ENCODE measurements at regions not wholly inside any gene's neighbourhood (a gene's known extent, or its start where the extent isn't known, plus 50 kb on each side); places are given as distances from the start of the nearest gene placed in this dataset.

GRCh38 chr4:24476282-24476681 lies 108.1 kb downstream of the DHX15 start:
- DNase-seq (ENCODE audit: extremely low read depth, low read depth): no peak
- TF ChIP-seq CTCF (IDR thresholded peaks at IDR 0.05; ENCODE audit: low read depth, low read length): peak; percentile 54

GRCh38 chr4:24475756-24476155 lies 108.6 kb downstream of the DHX15 start:
- no peak for TF ChIP-seq CTCF (IDR thresholded peaks at IDR 0.05; ENCODE audit: low read depth, low read length)
- no peak for DNase-seq (ENCODE audit: extremely low read depth, low read depth)

GRCh38 chr4:24473309-24473721 lies 111.0 kb downstream of the DHX15 start:
- DNase-seq (ENCODE audit: extremely low read depth, low read depth): no peak
- TF ChIP-seq CTCF (IDR thresholded peaks at IDR 0.05; ENCODE audit: low read depth, low read length): no peak

- peak; percentile 38 for DNase-seq (ENCODE audit: extremely low read depth, low read depth)
- peak; percentile 58 for TF ChIP-seq CTCF (IDR thresholded peaks at IDR 0.05; ENCODE audit: low read depth, low read length)
Measured at GRCh38 chr4:24472514-24473308, 111.6 kb downstream of the DHX15 start.

GRCh38 chr4:24472161-24472510 lies 112.2 kb downstream of the DHX15 start:
- no peak for TF ChIP-seq CTCF (IDR thresholded peaks at IDR 0.05; ENCODE audit: low read depth, low read length)
- no peak for DNase-seq (ENCODE audit: extremely low read depth, low read depth)

GRCh38 chr4:24471486-24472160 lies 112.7 kb downstream of the DHX15 start:
- TF ChIP-seq CTCF (IDR thresholded peaks at IDR 0.05; ENCODE audit: low read depth, low read length): no peak
- DNase-seq (ENCODE audit: extremely low read depth, low read depth): no peak
